HEK293 (cell line): ENCODE measurements at regions not wholly inside any gene's neighbourhood (a gene's known extent, or its start where the extent isn't known, plus 50 kb on each side); places are given as distances from the start of the nearest gene placed in this dataset.
A peak's percentile ranks its signal among the peaks of the same experiment; 100 is the strongest.

Source experiments
- CTCF ChIA-PET: fragments of 350-600 bp; formaldehyde crosslinking; extraction: SDS; loops from one replicate; lab custom pipeline; 2021; ENCODE audit warnings: antibody characterized with exemption; lab: Yijun Ruan, JAX
- POLR2A ChIA-PET: fragments of 300-600 bp; formaldehyde crosslinking; extraction: SDS; loops from one replicate; lab custom pipeline; 2020; ENCODE audit warnings: antibody characterized with exemption, inconsistent platforms; lab: Yijun Ruan, JAX
- H3K27ac ChIP-seq: fragments of 200-500 bp; sonication (Bioruptor generic); 2 replicates; pipeline ENCODE4 v1.5.1; 2014; ENCODE audit warnings: low read depth, low read length, control low read depth, inconsistent platforms; ENCODE audit errors: extremely low read depth
- H3K36me3 ChIP-seq, 2 experiments: fragments of 200-500 bp in 1 of 2; sonication (Bioruptor generic) in 1 of 2; 1 replicate in 1 of 2; 2 replicates in 1 of 2; pipeline ENCODE4 v1.5.1; 2014 to 2017; ENCODE audit warnings: inconsistent platforms in 2 of 2, low read length in 2 of 2; ENCODE audit not compliant: control insufficient read depth in 2 of 2, insufficient read depth in 1 of 2
- H3K4me1 ChIP-seq: fragments of 200-500 bp; sonication (Bioruptor generic); 2 replicates; pipeline ENCODE4 v1.5.1; 2014; ENCODE audit warnings: mild to moderate bottlenecking, low read length, inconsistent platforms; ENCODE audit not compliant: control insufficient read depth, insufficient read depth
- H3K4me3 ChIP-seq: 2 replicates; pipeline ENCODE4 v1.5.1; 2011; ENCODE audit warnings: low read depth, mild to moderate bottlenecking, control low read depth, low read length, moderate library complexity
- H3K9me3 ChIP-seq: fragments of 200-500 bp; sonication (Bioruptor generic); 2 replicates; pipeline ENCODE4 v1.5.1; 2014; ENCODE audit warnings: low read depth, low read length, inconsistent platforms; ENCODE audit not compliant: control insufficient read depth, insufficient read depth
- BCL11B ChIP-seq: fragments of 450-650 bp; formaldehyde crosslinking; IDR thresholded peaks from 2 replicates; pipeline ENCODE4 v1.5.1; 2016; ENCODE audit warnings: low read depth, missing biosample characterization, missing genetic modification characterization
- HOXA7 ChIP-seq: sonication (generic); formaldehyde crosslinking; IDR thresholded peaks from 2 replicates; pipeline ENCODE4 v1.8.1; 2022; ENCODE audit warnings: missing genetic modification reagents, borderline replicate concordance
- KLF8 ChIP-seq: fragments of 450-650 bp; formaldehyde crosslinking; IDR thresholded peaks from 2 replicates; pipeline ENCODE4 v1.5.1; 2016; ENCODE audit warnings: missing biosample characterization, missing genetic modification characterization
- REST ChIP-seq: fragments of 450-650 bp; formaldehyde crosslinking; IDR thresholded peaks from 2 replicates; pipeline ENCODE4 v1.5.1; 2016; ENCODE audit warnings: missing biosample characterization, missing genetic modification characterization
- SALL2 ChIP-seq: fragments of 450-650 bp; formaldehyde crosslinking; IDR thresholded peaks from 2 replicates; pipeline ENCODE4 v1.5.0; 2017; ENCODE audit warnings: missing biosample characterization, mild to moderate bottlenecking, missing genetic modification characterization, borderline replicate concordance
- SETDB1 ChIP-seq: IDR thresholded peaks from one replicate; pipeline ENCODE4 v1.6.1; 2017; ENCODE audit warnings: mild to moderate bottlenecking, low read length, moderate library complexity, mixed read lengths; ENCODE audit not compliant: insufficient read length
- TCF7L2 ChIP-seq: IDR thresholded peaks from 2 replicates; pipeline ENCODE4 v1.6.1; 2011; ENCODE audit warnings: low read depth, mild to moderate bottlenecking, inconsistent platforms, low read length, moderate library complexity, borderline replicate concordance
- TRIM28 ChIP-seq: IDR thresholded peaks from 2 replicates; pipeline ENCODE4 v1.6.1; 2011; ENCODE audit warnings: low read length, control low read depth, borderline replicate concordance
- ZBTB6 ChIP-seq: fragments of 450-650 bp; formaldehyde crosslinking; IDR thresholded peaks from 2 replicates; pipeline ENCODE4 v1.5.1; 2017; ENCODE audit warnings: missing biosample characterization, missing genetic modification characterization
- ZNF221 ChIP-seq: fragments of 450-650 bp; formaldehyde crosslinking; IDR thresholded peaks from 2 replicates; pipeline ENCODE4 v1.5.1; 2017; ENCODE audit warnings: missing biosample characterization, missing genetic modification characterization, borderline replicate concordance
- ZNF335 ChIP-seq: fragments of 450-650 bp; formaldehyde crosslinking; conservative IDR thresholded peaks from 2 replicates; pipeline ENCODE4 v1.5.1; 2016; ENCODE audit warnings: missing biosample characterization, missing genetic modification characterization
- ZNF341 ChIP-seq: fragments of 450-650 bp; formaldehyde crosslinking; IDR thresholded peaks from 2 replicates; pipeline ENCODE4; 2016; ENCODE audit warnings: low read depth, missing biosample characterization, missing genetic modification characterization
- ZNF354C ChIP-seq: fragments of 450-650 bp; formaldehyde crosslinking; IDR thresholded peaks from 2 replicates; pipeline ENCODE4 v1.5.1; 2016; ENCODE audit warnings: missing biosample characterization, missing genetic modification characterization, low read depth, borderline replicate concordance
- ZNF521 ChIP-seq: fragments of 450-650 bp; formaldehyde crosslinking; IDR thresholded peaks from 2 replicates; pipeline ENCODE4 v1.5.1; 2017; ENCODE audit warnings: missing biosample characterization, mild to moderate bottlenecking, missing genetic modification characterization
- ZNF529 ChIP-seq: fragments of 450-650 bp; formaldehyde crosslinking; IDR thresholded peaks from 2 replicates; pipeline ENCODE4 v1.5.1; 2017; ENCODE audit warnings: missing genetic modification characterization, missing biosample characterization; ENCODE audit not compliant: insufficient replicate concordance
- ZNF777 ChIP-seq: fragments of 450-650 bp; formaldehyde crosslinking; IDR thresholded peaks from 2 replicates; pipeline ENCODE4 v1.5.1; 2017; ENCODE audit warnings: missing biosample characterization, missing genetic modification characterization, borderline replicate concordance
- TF ChIP-seq, protein P1 (sequence below): fragments of 450-650 bp; IDR thresholded peaks from 2 replicates; pipeline ENCODE4 v1.5.1; 2018; ENCODE audit warnings: missing biosample characterization, mild to moderate bottlenecking, missing genetic modification characterization
- TF ChIP-seq, protein P2 (sequence below): fragments of 450-650 bp; formaldehyde crosslinking; IDR thresholded peaks from 2 replicates; pipeline ENCODE4 v1.5.1; 2016; ENCODE audit warnings: missing biosample characterization, missing genetic modification characterization
- TF ChIP-seq, protein P3 (sequence below): fragments of 450-650 bp; formaldehyde crosslinking; IDR thresholded peaks from 2 replicates; pipeline ENCODE4 v1.5.1; 2016; ENCODE audit warnings: missing biosample characterization, missing genetic modification characterization, borderline replicate concordance

GRCh38 chr4:153884325-153884724 lies 95.4 kb upstream of the SFRP2 start:
- H3K36me3 ChIP-seq, result no peaks in the 10 kb centered on the region
- no peaks in the 10 kb centered on the region for H3K4me1 ChIP-seq
- CTCF ChIA-PET, result no interaction called here
- no peaks in the 10 kb centered on the region for H3K9me3 ChIP-seq
- no peak overlapping the region for H3K27ac ChIP-seq
- H3K4me3 ChIP-seq, result no peak overlapping the region
- TF ChIP-seq ZNF335 (tag by site-specific recombination), result no peak
- no peak for TF ChIP-seq TCF7L2
- TF ChIP-seq SALL2, result no peak
- TF ChIP-seq ZNF777 (tag by site-specific recombination), result no peak
- POLR2A ChIA-PET, result no interaction called here

DNA sequence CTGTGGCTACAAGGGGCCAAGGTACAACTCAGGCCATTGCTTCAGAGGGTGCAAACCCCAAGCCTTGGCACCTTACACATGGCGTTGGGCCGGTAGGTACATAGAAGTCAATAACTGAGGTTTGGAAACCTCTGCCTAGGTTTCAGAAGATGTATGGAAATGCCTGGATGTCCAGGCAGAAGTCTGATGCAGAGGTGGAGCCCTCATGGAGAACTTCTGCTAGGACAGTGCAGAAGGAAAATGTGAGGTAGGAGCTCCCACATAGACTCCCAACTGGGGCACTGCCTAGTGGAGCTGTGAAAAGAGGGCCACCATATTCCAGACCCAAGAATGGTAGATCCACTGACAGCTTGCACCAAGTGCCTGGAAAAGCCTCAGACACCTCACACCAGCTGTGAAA lies 92.1 kb upstream of the SFRP2 start:
- Histone ChIP-seq H3K27ac (no peak overlapping the region), H3K9me3 (no peaks in the 10 kb centered on the region), H3K4me1 (no peaks in the 10 kb centered on the region), H3K36me3 (no peaks in the 10 kb centered on the region), H3K4me3 (no peak overlapping the region)
- TF ChIP-seq SETDB1 (peak; percentile 86), BCL11B (no peak), ZNF221 (tag by site-specific recombination) (no peak), KLF8 (no peak), ZNF529 (tag by site-specific recombination) (peak; percentile 43), TRIM28 (peak; percentile 39; the same call in 1 of the 2 replicates)
- TF ChIP-seq, protein P1, sequence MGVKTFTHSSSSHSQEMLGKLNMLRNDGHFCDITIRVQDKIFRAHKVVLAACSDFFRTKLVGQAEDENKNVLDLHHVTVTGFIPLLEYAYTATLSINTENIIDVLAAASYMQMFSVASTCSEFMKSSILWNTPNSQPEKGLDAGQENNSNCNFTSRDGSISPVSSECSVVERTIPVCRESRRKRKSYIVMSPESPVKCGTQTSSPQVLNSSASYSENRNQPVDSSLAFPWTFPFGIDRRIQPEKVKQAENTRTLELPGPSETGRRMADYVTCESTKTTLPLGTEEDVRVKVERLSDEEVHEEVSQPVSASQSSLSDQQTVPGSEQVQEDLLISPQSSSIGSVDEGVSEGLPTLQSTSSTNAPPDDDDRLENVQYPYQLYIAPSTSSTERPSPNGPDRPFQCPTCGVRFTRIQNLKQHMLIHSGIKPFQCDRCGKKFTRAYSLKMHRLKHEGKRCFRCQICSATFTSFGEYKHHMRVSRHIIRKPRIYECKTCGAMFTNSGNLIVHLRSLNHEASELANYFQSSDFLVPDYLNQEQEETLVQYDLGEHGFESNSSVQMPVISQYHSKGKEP (tag by site-specific recombination), result no peak
- TF ChIP-seq, protein P2, sequence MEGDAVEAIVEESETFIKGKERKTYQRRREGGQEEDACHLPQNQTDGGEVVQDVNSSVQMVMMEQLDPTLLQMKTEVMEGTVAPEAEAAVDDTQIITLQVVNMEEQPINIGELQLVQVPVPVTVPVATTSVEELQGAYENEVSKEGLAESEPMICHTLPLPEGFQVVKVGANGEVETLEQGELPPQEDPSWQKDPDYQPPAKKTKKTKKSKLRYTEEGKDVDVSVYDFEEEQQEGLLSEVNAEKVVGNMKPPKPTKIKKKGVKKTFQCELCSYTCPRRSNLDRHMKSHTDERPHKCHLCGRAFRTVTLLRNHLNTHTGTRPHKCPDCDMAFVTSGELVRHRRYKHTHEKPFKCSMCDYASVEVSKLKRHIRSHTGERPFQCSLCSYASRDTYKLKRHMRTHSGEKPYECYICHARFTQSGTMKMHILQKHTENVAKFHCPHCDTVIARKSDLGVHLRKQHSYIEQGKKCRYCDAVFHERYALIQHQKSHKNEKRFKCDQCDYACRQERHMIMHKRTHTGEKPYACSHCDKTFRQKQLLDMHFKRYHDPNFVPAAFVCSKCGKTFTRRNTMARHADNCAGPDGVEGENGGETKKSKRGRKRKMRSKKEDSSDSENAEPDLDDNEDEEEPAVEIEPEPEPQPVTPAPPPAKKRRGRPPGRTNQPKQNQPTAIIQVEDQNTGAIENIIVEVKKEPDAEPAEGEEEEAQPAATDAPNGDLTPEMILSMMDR (tag by site-specific recombination), result no peak
- ChIA-PET POLR2A (no interaction called here), CTCF (no interaction called here)

DNA sequence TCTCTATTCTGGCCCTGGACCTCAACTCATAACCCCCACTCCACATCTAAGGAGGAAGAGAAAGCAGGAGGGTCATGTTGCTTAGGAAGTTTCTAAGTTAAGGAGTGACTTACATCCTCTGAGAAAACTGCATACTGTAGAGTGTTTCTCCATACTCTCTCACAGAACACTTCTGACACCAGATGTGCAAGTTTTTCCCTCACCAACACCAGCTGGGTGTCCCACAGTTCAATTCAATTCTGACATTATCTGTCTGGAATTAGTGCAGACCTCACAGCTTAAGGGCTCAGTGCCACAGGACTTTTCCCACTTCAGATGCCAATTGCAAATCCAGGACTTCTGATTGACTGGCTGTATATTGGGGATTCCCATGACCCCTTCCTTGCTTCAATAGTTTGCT lies 89.0 kb upstream of the SFRP2 start:
- CTCF ChIA-PET, result no interaction called here
- no peaks in the 10 kb centered on the region for H3K4me1 ChIP-seq
- H3K36me3 ChIP-seq, result no peaks in the 10 kb centered on the region
- H3K4me3 ChIP-seq, result no peak overlapping the region
- no peaks in the 10 kb centered on the region for H3K9me3 ChIP-seq
- POLR2A ChIA-PET, result no interaction called here
- no peak overlapping the region for H3K27ac ChIP-seq
- TF ChIP-seq ZNF341 (tag by site-specific recombination) (no peak), HOXA7 (no peak), ZNF521 (tag by site-specific recombination) (no peak), ZBTB6 (no peak), ZNF354C (no peak), REST (no peak)
- TF ChIP-seq, protein P3, sequence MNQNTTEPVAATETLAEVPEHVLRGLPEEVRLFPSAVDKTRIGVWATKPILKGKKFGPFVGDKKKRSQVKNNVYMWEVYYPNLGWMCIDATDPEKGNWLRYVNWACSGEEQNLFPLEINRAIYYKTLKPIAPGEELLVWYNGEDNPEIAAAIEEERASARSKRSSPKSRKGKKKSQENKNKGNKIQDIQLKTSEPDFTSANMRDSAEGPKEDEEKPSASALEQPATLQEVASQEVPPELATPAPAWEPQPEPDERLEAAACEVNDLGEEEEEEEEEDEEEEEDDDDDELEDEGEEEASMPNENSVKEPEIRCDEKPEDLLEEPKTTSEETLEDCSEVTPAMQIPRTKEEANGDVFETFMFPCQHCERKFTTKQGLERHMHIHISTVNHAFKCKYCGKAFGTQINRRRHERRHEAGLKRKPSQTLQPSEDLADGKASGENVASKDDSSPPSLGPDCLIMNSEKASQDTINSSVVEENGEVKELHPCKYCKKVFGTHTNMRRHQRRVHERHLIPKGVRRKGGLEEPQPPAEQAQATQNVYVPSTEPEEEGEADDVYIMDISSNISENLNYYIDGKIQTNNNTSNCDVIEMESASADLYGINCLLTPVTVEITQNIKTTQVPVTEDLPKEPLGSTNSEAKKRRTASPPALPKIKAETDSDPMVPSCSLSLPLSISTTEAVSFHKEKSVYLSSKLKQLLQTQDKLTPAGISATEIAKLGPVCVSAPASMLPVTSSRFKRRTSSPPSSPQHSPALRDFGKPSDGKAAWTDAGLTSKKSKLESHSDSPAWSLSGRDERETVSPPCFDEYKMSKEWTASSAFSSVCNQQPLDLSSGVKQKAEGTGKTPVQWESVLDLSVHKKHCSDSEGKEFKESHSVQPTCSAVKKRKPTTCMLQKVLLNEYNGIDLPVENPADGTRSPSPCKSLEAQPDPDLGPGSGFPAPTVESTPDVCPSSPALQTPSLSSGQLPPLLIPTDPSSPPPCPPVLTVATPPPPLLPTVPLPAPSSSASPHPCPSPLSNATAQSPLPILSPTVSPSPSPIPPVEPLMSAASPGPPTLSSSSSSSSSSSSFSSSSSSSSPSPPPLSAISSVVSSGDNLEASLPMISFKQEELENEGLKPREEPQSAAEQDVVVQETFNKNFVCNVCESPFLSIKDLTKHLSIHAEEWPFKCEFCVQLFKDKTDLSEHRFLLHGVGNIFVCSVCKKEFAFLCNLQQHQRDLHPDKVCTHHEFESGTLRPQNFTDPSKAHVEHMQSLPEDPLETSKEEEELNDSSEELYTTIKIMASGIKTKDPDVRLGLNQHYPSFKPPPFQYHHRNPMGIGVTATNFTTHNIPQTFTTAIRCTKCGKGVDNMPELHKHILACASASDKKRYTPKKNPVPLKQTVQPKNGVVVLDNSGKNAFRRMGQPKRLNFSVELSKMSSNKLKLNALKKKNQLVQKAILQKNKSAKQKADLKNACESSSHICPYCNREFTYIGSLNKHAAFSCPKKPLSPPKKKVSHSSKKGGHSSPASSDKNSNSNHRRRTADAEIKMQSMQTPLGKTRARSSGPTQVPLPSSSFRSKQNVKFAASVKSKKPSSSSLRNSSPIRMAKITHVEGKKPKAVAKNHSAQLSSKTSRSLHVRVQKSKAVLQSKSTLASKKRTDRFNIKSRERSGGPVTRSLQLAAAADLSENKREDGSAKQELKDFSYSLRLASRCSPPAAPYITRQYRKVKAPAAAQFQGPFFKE (tag by site-specific recombination), result no peak
